HG02610 (cell line): ENCODE measurements at regions not wholly inside any gene's neighbourhood (a gene's known extent, or its start where the extent isn't known, plus 50 kb on each side); places are given as distances from the start of the nearest gene placed in this dataset.

Experiments used
- ATAC-seq: cut with Tn5 transposase; IDR thresholded peaks from one replicate; pipeline ENCODE4 v1.9.1; 2021; ENCODE audit warnings: mild to moderate bottlenecking, moderate library complexity; ENCODE audit not compliant: unreplicated experiment

- no peak for ATAC-seq
These were observed 460.9 kb upstream of the SYT1 start for GRCh38 chr12:78403681-78404080.

GRCh38 chr12:78406213-78406612 is 458.4 kb upstream of the SYT1 start:
- no peak for ATAC-seq

GRCh38 chr12:78406828-78407227 is 457.7 kb upstream of the SYT1 start:
- peak; percentile 81 for ATAC-seq

- ATAC-seq, result no peak
These were observed 456.9 kb upstream of the SYT1 start for GRCh38 chr12:78407722-78408121.

GRCh38 chr12:78414071-78414470 is 450.5 kb upstream of the SYT1 start:
- no peak for ATAC-seq

- ATAC-seq, result no peak
These were observed 445.7 kb upstream of the SYT1 start for GRCh38 chr12:78418919-78419318.

GRCh38 chr12:78419513-78419912 is 445.1 kb upstream of the SYT1 start:
- ATAC-seq, result no peak

GRCh38 chr12:78420991-78421390 is 443.6 kb upstream of the SYT1 start:
- ATAC-seq, result no peak

- ATAC-seq, result no peak
These were observed 434.0 kb upstream of the SYT1 start for GRCh38 chr12:78430551-78430950.

GRCh38 chr12:78431931-78432330 is 432.6 kb upstream of the SYT1 start:
- ATAC-seq, result no peak

- no peak for ATAC-seq
These were observed 424.9 kb upstream of the SYT1 start for GRCh38 chr12:78439666-78440065.

GRCh38 chr12:78441737-78442453 is 422.7 kb upstream of the SYT1 start:
- no peak for ATAC-seq

- ATAC-seq, result no peak
These were observed 422.1 kb upstream of the SYT1 start for GRCh38 chr12:78442454-78442801.

GRCh38 chr12:78446555-78446954 is 418.0 kb upstream of the SYT1 start:
- ATAC-seq, result no peak

- no peak for ATAC-seq
These were observed 417.2 kb upstream of the SYT1 start for GRCh38 chr12:78447373-78447772.

GRCh38 chr12:78448692-78449091 is 415.9 kb upstream of the SYT1 start:
- no peak for ATAC-seq

GRCh38 chr12:78455991-78456390 is 408.6 kb upstream of the SYT1 start:
- ATAC-seq, result no peak

GRCh38 chr12:78457938-78458337 is 406.6 kb upstream of the SYT1 start:
- peak; percentile 100 for ATAC-seq

- ATAC-seq, result no peak
These were observed 394.0 kb upstream of the SYT1 start for GRCh38 chr12:78470354-78471195.

GRCh38 chr12:78473136-78473535 is 391.4 kb upstream of the SYT1 start:
- ATAC-seq, result no peak

GRCh38 chr12:78473561-78473960 is 391.0 kb upstream of the SYT1 start:
- no peak for ATAC-seq

- no peak for ATAC-seq
These were observed 380.7 kb upstream of the SYT1 start for GRCh38 chr12:78483767-78484315.
